GM18502 (cell line): ENCODE measurements at regions not wholly inside any gene's neighbourhood (a gene's known extent, or its start where the extent isn't known, plus 50 kb on each side); places are given as distances from the start of the nearest gene placed in this dataset.

Experiments used
- ATAC-seq: cut with Tn5 transposase; IDR thresholded peaks from one replicate; pipeline ENCODE4 v1.9.1; 2021; ENCODE audit warnings: mild to moderate bottlenecking; ENCODE audit not compliant: unreplicated experiment, poor library complexity

- ATAC-seq: no peak
Observed at GRCh38 chr3:168425936-168426595, 330.3 kb upstream of the GOLIM4 start.

GRCh38 chr3:168424059-168424734, 328.5 kb upstream of the GOLIM4 start:
- no peak for ATAC-seq

- ATAC-seq: no peak
Observed at GRCh38 chr3:168422843-168423242, 327.1 kb upstream of the GOLIM4 start.

GRCh38 chr3:168419091-168419490, 323.4 kb upstream of the GOLIM4 start:
- ATAC-seq: no peak

- no peak for ATAC-seq
Observed at GRCh38 chr3:168417016-168417415, 321.3 kb upstream of the GOLIM4 start.

GRCh38 chr3:168416446-168416845, 320.7 kb upstream of the GOLIM4 start:
- no peak for ATAC-seq

- no peak for ATAC-seq
Observed at GRCh38 chr3:168414149-168414548, 318.4 kb upstream of the GOLIM4 start.

GRCh38 chr3:168407381-168407780, 311.7 kb upstream of the GOLIM4 start:
- ATAC-seq: no peak

- no peak for ATAC-seq
Observed at GRCh38 chr3:168405288-168405687, 309.6 kb upstream of the GOLIM4 start.

- no peak for ATAC-seq
Observed at GRCh38 chr3:168398371-168399025, 302.8 kb upstream of the GOLIM4 start.

- no peak for ATAC-seq
Observed at GRCh38 chr3:168396861-168397260, 301.1 kb upstream of the GOLIM4 start.

- no peak for ATAC-seq
Observed at GRCh38 chr3:168395551-168395950, 299.8 kb upstream of the GOLIM4 start.

GRCh38 chr3:168394439-168394838, 298.7 kb upstream of the GOLIM4 start:
- no peak for ATAC-seq

- ATAC-seq: no peak
Observed at GRCh38 chr3:168386301-168386700, 290.6 kb upstream of the GOLIM4 start.

- no peak for ATAC-seq
Observed at GRCh38 chr3:168384990-168385389, 289.3 kb upstream of the GOLIM4 start.

- no peak for ATAC-seq
Observed at GRCh38 chr3:168383573-168383972, 287.8 kb upstream of the GOLIM4 start.

GRCh38 chr3:168371846-168372245, 276.1 kb upstream of the GOLIM4 start:
- no peak for ATAC-seq

- ATAC-seq: no peak
Observed at GRCh38 chr3:168364967-168365366, 269.2 kb upstream of the GOLIM4 start.

- no peak for ATAC-seq
Observed at GRCh38 chr3:168362661-168363247, 267.0 kb upstream of the GOLIM4 start.

GRCh38 chr3:168362156-168362555, 266.4 kb upstream of the GOLIM4 start:
- ATAC-seq: no peak

GRCh38 chr3:168360993-168361392, 265.3 kb upstream of the GOLIM4 start:
- no peak for ATAC-seq
